Sigmoid colon (tissue), 6 donors: ENCODE measurements at regions not wholly inside any gene's neighbourhood (a gene's known extent, or its start where the extent isn't known, plus 50 kb on each side); places are given as distances from the start of the nearest gene placed in this dataset.

Experiments used
- DNase-seq: peaks from one replicate; pipeline ENCODE4 v3.0.0-alpha.2; 2019
- H3K27ac ChIP-seq, 4 donors: fragments of 200-600 bp; sonication (generic); one replicate each; pipeline ENCODE4 v1.5.1; 2016 to 2019; ENCODE audit warnings: mild to moderate bottlenecking in 1 of 4
- H3K27me3 ChIP-seq, 3 donors: fragments of 200-600 bp; sonication (generic); one replicate each; pipeline ENCODE4 v1.5.1; 2019; ENCODE audit warnings: mild to moderate bottlenecking in 1 of 3
- H3K36me3 ChIP-seq, 4 donors: fragments of 200-600 bp; sonication (generic); one replicate each; pipeline ENCODE4 v1.5.1; 2016 to 2019
- H3K4me1 ChIP-seq, 4 donors: fragments of 200-600 bp; sonication (generic); one replicate each; pipeline ENCODE4 v1.5.1; 2017 to 2019
- H3K4me3 ChIP-seq, 4 donors: fragments of 200-600 bp; sonication (generic); one replicate each; pipeline ENCODE4 v1.5.1; 2017 to 2019; ENCODE audit warnings: mild to moderate bottlenecking in 2 of 4, moderate library complexity in 1 of 4
- H3K9me3 ChIP-seq, 4 donors: fragments of 200-600 bp in 3 of 4; sonication (generic) in 3 of 4; one replicate each; pipeline versions ENCODE4 v1.5.1 to v1.6.1; 2013 to 2019
- CTCF ChIP-seq, 4 experiments: fragments of 450-650 bp in 3 of 4; fragments of 200-600 bp in 1 of 4; IDR thresholded peaks; one replicate each; pipeline ENCODE4 v1.5.1; 2016 to 2019; ENCODE audit warnings: antibody characterized with exemption in 4 of 4, mild to moderate bottlenecking in 3 of 4, moderate library complexity in 2 of 4
- EP300 ChIP-seq, 4 donors: sonication (generic); formaldehyde crosslinking; IDR thresholded peaks; one replicate each; pipeline ENCODE4 v1.6.1; 2017; ENCODE audit warnings: antibody characterized with exemption in 4 of 4
- POLR2A ChIP-seq, 2 donors: fragments of 450-650 bp; IDR thresholded peaks; one replicate each; pipeline ENCODE4 v1.6.1; 2016; ENCODE audit warnings: antibody characterized with exemption in 2 of 2, mild to moderate bottlenecking in 2 of 2, moderate library complexity in 2 of 2
- POLR2AphosphoS5 ChIP-seq, 4 donors: sonication (generic); formaldehyde crosslinking; IDR thresholded peaks; one replicate each; pipeline ENCODE4 v1.6.1; 2017; ENCODE audit warnings: antibody characterized with exemption in 4 of 4
- WGBS, 2 donors: extraction: QIAGEN DNeasy Blood & Tissue Kit; methylation state at CpG; one replicate each; pipeline ENCODE4 v1.1.7; 2013; 5-methylcytosine and 5-hydroxymethylcytosine counted together
- intact Hi-C: fragments of 100-400 bp; cut with DNase I; formaldehyde crosslinking; loops from one replicate; pipeline ENCODE4 v1.15.1; 2023
- donor health status: healthy with polysubstance abuse.
- donor health status: healthy.

GRCh38 chr2:120531365-120531764 lies 185.4 kb downstream of the INHBB start:
- TF ChIP-seq POLR2A (IDR thresholded peaks at IDR 0.05), result no peak
- Histone ChIP-seq H3K36me3 (no peaks in the 10 kb centered on the region), H3K9me3 (peaks cover 0 to 2% (median 0%) of the 10 kb centered on the region in 4 donors), H3K4me3 (no peak overlapping the region), H3K4me1 (no peaks in the 10 kb centered on the region), H3K27ac (no peak overlapping the region), H3K27me3 (no peaks in the 10 kb centered on the region)
- no peak for DNase-seq
- intact Hi-C loops, result no loop called here

- DNase-seq, result peak; percentile 55
- Histone ChIP-seq H3K4me3 (no peak overlapping the region), H3K27me3 (no peaks in the 10 kb centered on the region), H3K4me1 (no peaks in the 10 kb centered on the region), H3K9me3 (peaks cover 0 to 2% (median 0%) of the 10 kb centered on the region in 4 donors), H3K27ac (no peak overlapping the region), H3K36me3 (no peaks in the 10 kb centered on the region)
- 61 to 70% methylated on average over 4 of the region's 4 CpGs for WGBS, 2 donors
- intact Hi-C loops, result no loop called here
- TF ChIP-seq POLR2A (IDR thresholded peaks at IDR 0.05) (no peak), POLR2AphosphoS5 (IDR thresholded peaks at IDR 0.05) (peak in 2 of 4 donors; percentile 10 to 41), EP300 (IDR thresholded peaks at IDR 0.05) (no peak), CTCF (IDR thresholded peaks at IDR 0.05) (no peak)
Observed at GRCh38 chr2:120531863-120532600, 186.1 kb downstream of the INHBB start.

DNA sequence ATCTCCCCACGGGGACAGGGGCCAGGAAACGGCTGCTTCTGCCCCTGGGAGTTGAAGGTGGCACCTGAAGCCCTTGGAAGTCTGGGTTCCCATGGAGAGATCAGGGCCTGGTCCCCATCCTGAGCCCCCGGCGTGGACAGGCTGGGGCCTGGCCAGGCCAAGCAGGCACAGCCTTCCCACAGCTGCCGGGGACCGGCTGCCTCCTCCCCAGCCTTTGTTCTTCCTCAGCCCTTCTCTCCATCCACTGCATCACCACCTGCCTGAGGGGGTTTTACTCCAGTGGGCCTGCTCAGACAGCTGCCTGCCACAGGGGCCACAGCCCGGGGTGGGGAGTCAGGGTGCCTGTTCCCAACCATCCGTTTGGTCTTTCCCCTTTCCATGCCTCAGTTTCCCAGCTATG lies 187.7 kb downstream of the INHBB start:
- Histone ChIP-seq H3K4me3 (no peak overlapping the region), H3K4me1 (peaks cover 0 to under 1% (median 0%) of the 10 kb centered on the region in 4 donors), H3K36me3 (no peaks in the 10 kb centered on the region), H3K9me3 (peaks cover 0 to 2% (median 0%) of the 10 kb centered on the region in 4 donors), H3K27me3 (no peaks in the 10 kb centered on the region), H3K27ac (no peak overlapping the region)
- DNase-seq, result peak; percentile 48
- 89 to 90% methylated on average over 8 of the region's 8 CpGs for WGBS, 2 donors
- TF ChIP-seq CTCF (IDR thresholded peaks at IDR 0.05) (no peak), POLR2AphosphoS5 (IDR thresholded peaks at IDR 0.05) (no peak), POLR2A (IDR thresholded peaks at IDR 0.05) (no peak), EP300 (IDR thresholded peaks at IDR 0.05) (no peak)
- intact Hi-C loops, result no loop called here

GRCh38 chr2:120534457-120534856 lies 188.5 kb downstream of the INHBB start:
- no peak overlapping the region for H3K4me3 ChIP-seq
- WGBS, 2 donors, result 86 to 89% methylated on average over 4 of the region's 4 CpGs
- H3K4me1 ChIP-seq, result peaks cover 0 to 9% (median 0%) of the 10 kb centered on the region in 4 donors
- H3K27me3 ChIP-seq, result no peaks in the 10 kb centered on the region
- no peaks in the 10 kb centered on the region for H3K36me3 ChIP-seq
- DNase-seq, result peak; percentile 50
- TF ChIP-seq POLR2AphosphoS5 (IDR thresholded peaks at IDR 0.05), result no peak
- no peak for TF ChIP-seq EP300 (IDR thresholded peaks at IDR 0.05)
- no peak for TF ChIP-seq CTCF (IDR thresholded peaks at IDR 0.05)
- no peak for TF ChIP-seq POLR2A (IDR thresholded peaks at IDR 0.05)
- peaks cover 0 to 2% (median 0%) of the 10 kb centered on the region in 4 donors for H3K9me3 ChIP-seq
- H3K27ac ChIP-seq, result no peak overlapping the region
- intact Hi-C loops, result no loop called here

- TF ChIP-seq EP300 (IDR thresholded peaks at IDR 0.05) (no peak), POLR2AphosphoS5 (IDR thresholded peaks at IDR 0.05) (no peak), POLR2A (IDR thresholded peaks at IDR 0.05) (no peak), CTCF (IDR thresholded peaks at IDR 0.05) (no peak)
- H3K27me3 ChIP-seq, result no peaks in the 10 kb centered on the region
- intact Hi-C loops, result no loop called here
- WGBS, 2 donors, result 86 to 89% methylated on average over 5 of the region's 5 CpGs
- no peaks in the 10 kb centered on the region for H3K36me3 ChIP-seq
- H3K9me3 ChIP-seq, result peaks cover 0 to 2% (median 0%) of the 10 kb centered on the region in 4 donors
- H3K4me1 ChIP-seq, result peaks cover 0 to 15% (median 4%) of the 10 kb centered on the region in 4 donors
- H3K4me3 ChIP-seq, result no peak overlapping the region
- H3K27ac ChIP-seq, result no peak overlapping the region
- peak; percentile 51 for DNase-seq
Observed at GRCh38 chr2:120535081-120535480, 189.1 kb downstream of the INHBB start.
